Stimulated activated CD4-positive, alpha-beta T cell treated with anti-CD3 and anti-CD28 coated beads, Interleukin-4, amount 100 ng/mL, for 1 hour (primary cell): ENCODE measurements at regions not wholly inside any gene's neighbourhood (a gene's known extent, or its start where the extent isn't known, plus 50 kb on each side); places are given as distances from the start of the nearest gene placed in this dataset.

Source experiments
- DNase-seq: peaks from one replicate; pipeline ENCODE4 v3.0.0-alpha.2; 2020

GRCh38 chr14:75371297-75371696 is 56.5 kb upstream of the JDP2 start:
- DNase-seq = no peak

- DNase-seq = no peak
Measured at GRCh38 chr14:75372260-75372659, 55.6 kb upstream of the JDP2 start.

- no peak for DNase-seq
Measured at GRCh38 chr14:75373133-75373532, 54.7 kb upstream of the JDP2 start.

- no peak for DNase-seq
Measured at GRCh38 chr14:75373616-75374015, 54.2 kb upstream of the JDP2 start.

GRCh38 chr14:75374911-75375310 is 52.9 kb upstream of the JDP2 start:
- no peak for DNase-seq

- no peak for DNase-seq
Measured at GRCh38 chr14:75375983-75376382, 51.8 kb upstream of the JDP2 start.
